ENCODE measurements at regions not wholly inside any gene's neighbourhood (a gene's known extent, or its start where the extent isn't known, plus 50 kb on each side); places are given as distances from the start of the nearest gene placed in this dataset.

DNA sequence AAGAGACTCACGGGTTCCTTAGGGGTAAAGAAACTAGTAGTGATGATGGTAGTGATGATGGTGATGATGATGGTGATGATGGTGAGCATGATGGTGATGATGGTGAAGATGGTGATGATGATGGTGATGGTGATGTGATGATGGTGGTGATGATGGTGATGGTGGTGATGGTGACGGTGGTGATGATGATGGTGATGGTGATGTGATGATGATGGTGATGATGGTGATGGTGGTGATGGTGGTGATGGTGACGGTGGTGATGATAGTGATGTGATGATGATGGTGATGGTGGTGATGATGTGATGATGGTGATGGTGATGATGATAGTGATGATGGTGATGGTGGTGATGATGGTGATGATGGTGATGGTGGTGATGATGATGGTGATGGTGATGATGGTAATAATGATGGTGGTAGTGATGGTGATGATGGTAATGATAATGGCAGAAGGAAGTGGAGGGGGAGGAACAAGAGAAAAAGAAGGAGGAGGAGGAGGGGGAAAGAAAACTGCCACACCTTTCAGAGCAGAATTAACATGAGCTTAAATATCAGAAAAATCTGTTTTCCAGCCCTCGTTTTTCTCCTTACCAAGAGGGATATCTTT is 85.5 kb downstream of the FZD10 start:
- no peak for DNase-seq (ENCODE audit: low spot score)
- Histone ChIP-seq H3K36me3 (replicated peaks; ENCODE audit: insufficient read depth, low read depth) (no peaks in the 10 kb centered on the region), H3K4me2 (no peak overlapping the region), H3K27ac (no peak overlapping the region), H3K4me3 (no peak overlapping the region), H3K4me1 (ENCODE audit: insufficient read depth) (no peaks in the 10 kb centered on the region), H3K9me2 (replicated peaks; ENCODE audit: insufficient read depth) (no peaks in the 10 kb centered on the region), H3K27me3 (no peaks in the 10 kb centered on the region), H2AFZ (no peak overlapping the region), H4K20me1 (ENCODE audit: insufficient read depth, poor library complexity, severe bottlenecking) (no peaks in the 10 kb centered on the region), H3K79me2 (no peaks in the 10 kb centered on the region), H3K9me3 (ENCODE audit: low read depth) (no peaks in the 10 kb centered on the region)
- 67% methylated on average over 4 of the region's 4 CpGs for WGBS (ENCODE audit: low lambda C conversion rate, missing lambda C conversion rate)
- TF ChIP-seq EZH2 (IDR thresholded peaks at IDR 0.05; ENCODE audit: borderline replicate concordance) = no peak
- TF ChIP-seq, protein P1, sequence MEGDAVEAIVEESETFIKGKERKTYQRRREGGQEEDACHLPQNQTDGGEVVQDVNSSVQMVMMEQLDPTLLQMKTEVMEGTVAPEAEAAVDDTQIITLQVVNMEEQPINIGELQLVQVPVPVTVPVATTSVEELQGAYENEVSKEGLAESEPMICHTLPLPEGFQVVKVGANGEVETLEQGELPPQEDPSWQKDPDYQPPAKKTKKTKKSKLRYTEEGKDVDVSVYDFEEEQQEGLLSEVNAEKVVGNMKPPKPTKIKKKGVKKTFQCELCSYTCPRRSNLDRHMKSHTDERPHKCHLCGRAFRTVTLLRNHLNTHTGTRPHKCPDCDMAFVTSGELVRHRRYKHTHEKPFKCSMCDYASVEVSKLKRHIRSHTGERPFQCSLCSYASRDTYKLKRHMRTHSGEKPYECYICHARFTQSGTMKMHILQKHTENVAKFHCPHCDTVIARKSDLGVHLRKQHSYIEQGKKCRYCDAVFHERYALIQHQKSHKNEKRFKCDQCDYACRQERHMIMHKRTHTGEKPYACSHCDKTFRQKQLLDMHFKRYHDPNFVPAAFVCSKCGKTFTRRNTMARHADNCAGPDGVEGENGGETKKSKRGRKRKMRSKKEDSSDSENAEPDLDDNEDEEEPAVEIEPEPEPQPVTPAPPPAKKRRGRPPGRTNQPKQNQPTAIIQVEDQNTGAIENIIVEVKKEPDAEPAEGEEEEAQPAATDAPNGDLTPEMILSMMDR (IDR thresholded peaks at IDR 0.05; ENCODE audit: poor library complexity) = no peak
- TF ChIP-seq EZH2phosphoT487 (IDR thresholded peaks at IDR 0.05; ENCODE audit: low read depth, severe bottlenecking, unreplicated experiment) = no peak

DNA sequence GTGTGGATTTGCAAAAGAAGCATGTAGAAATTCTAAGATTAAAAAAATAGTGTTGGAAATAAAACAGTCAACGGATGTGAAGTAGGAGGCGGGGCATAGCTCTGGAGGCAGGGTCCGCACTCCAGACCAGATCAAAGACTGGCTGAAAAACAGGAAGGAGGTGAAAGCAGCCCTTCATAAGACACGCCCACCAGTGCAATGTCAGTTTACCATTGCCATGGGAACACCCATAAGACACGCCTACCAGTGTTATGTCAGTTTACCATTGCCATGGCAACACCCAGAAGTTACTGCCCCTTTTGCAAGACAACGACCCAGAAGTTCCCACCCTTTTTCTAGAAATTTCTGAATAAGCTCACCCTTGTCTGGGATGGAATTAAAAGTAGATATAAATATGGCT is 87.1 kb downstream of the FZD10 start:
- no peak overlapping the region for H3K27ac ChIP-seq
- H3K4me2 ChIP-seq = no peak overlapping the region
- no peaks in the 10 kb centered on the region for H3K4me1 ChIP-seq (ENCODE audit: insufficient read depth)
- H3K27me3 ChIP-seq = no peaks in the 10 kb centered on the region
- H3K4me3 ChIP-seq = no peak overlapping the region
- H3K9me2 ChIP-seq (replicated peaks; ENCODE audit: insufficient read depth) = no peaks in the 10 kb centered on the region
- H3K79me2 ChIP-seq = no peaks in the 10 kb centered on the region
- H3K36me3 ChIP-seq (replicated peaks; ENCODE audit: insufficient read depth, low read depth) = no peaks in the 10 kb centered on the region
- TF ChIP-seq EZH2phosphoT487 (IDR thresholded peaks at IDR 0.05; ENCODE audit: low read depth, severe bottlenecking, unreplicated experiment) (no peak), EZH2 (IDR thresholded peaks at IDR 0.05; ENCODE audit: borderline replicate concordance) (no peak)
- TF ChIP-seq, protein P1 (IDR thresholded peaks at IDR 0.05; ENCODE audit: poor library complexity) = no peak
- no peaks in the 10 kb centered on the region for H3K9me3 ChIP-seq (ENCODE audit: low read depth)
- no peak for DNase-seq (ENCODE audit: low spot score)
- 85% methylated on average over 6 of the region's 6 CpGs for WGBS (ENCODE audit: low lambda C conversion rate, missing lambda C conversion rate)
- no peak overlapping the region for H2AFZ ChIP-seq
- H4K20me1 ChIP-seq (ENCODE audit: insufficient read depth, poor library complexity, severe bottlenecking) = no peaks in the 10 kb centered on the region

DNA sequence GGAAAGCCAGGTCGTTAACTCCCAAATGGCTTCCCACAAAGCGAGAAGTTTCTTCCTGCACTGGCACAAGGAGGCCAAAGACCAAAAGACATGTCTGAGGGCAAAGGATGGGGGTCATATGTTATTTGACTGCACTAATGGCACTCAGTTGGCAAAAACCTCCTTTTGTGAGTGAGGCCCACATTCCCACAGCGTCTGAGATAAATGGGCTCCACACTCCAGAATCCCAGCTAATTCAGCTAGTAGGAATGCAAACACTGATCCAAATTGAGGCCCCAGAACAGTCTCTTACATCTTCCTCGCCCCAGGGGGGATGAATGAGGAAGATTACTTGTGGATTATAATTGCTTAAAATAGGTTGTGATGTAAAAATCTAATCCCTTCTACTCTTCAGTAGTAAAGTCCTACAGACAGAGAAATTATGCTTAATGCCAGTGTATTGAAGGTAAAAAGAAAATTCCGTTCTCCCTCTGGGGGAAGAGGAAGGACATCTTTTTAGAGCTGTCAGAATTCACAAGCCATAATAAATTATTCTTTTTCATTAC is 86.4 kb upstream of the PIWIL1 start:
- Histone ChIP-seq H3K27ac (no peak overlapping the region), H3K9me3 (ENCODE audit: low read depth) (no peaks in the 10 kb centered on the region), H2AFZ (no peak overlapping the region), H3K79me2 (no peaks in the 10 kb centered on the region), H3K36me3 (replicated peaks; ENCODE audit: insufficient read depth, low read depth) (no peaks in the 10 kb centered on the region), H3K27me3 (no peaks in the 10 kb centered on the region), H4K20me1 (ENCODE audit: insufficient read depth, poor library complexity, severe bottlenecking) (no peaks in the 10 kb centered on the region), H3K4me3 (no peak overlapping the region), H3K4me1 (ENCODE audit: insufficient read depth) (no peaks in the 10 kb centered on the region), H3K9me2 (replicated peaks; ENCODE audit: insufficient read depth) (no peaks in the 10 kb centered on the region), H3K4me2 (no peak overlapping the region)
- no peak for DNase-seq (ENCODE audit: low spot score)
- 59% methylated on average over 5 of the region's 5 CpGs for WGBS (ENCODE audit: low lambda C conversion rate, missing lambda C conversion rate)
- TF ChIP-seq EZH2phosphoT487 (IDR thresholded peaks at IDR 0.05; ENCODE audit: low read depth, severe bottlenecking, unreplicated experiment) = no peak
- TF ChIP-seq EZH2 (IDR thresholded peaks at IDR 0.05; ENCODE audit: borderline replicate concordance) = no peak
- TF ChIP-seq, protein P1 (IDR thresholded peaks at IDR 0.05; ENCODE audit: poor library complexity) = no peak
